K562 (cell line): ENCODE measurements at regions not wholly inside any gene's neighbourhood (a gene's known extent, or its start where the extent isn't known, plus 50 kb on each side); places are given as distances from the start of the nearest gene placed in this dataset.

ENCODE experiments used
- ATAC-seq: fragments of 200-7000 bp; cut with Tn5 transposase; 3 replicates; pipeline ENCODE4 v1.9.1; 2020; ENCODE audit warnings: moderate library complexity
- BruUV-seq: library from RNA; stranded (reverse); fragments of 400-500 nt; replicated peaks from 2 replicates; lab custom pipeline; 2021; lab: Mats Ljungman, UMichigan
- CTCF ChIA-PET: fragments of 300-600 bp; formaldehyde crosslinking; extraction: SDS; loops from one replicate; lab custom pipeline; 2021; ENCODE audit warnings: low intra/inter-chr PET ratio; lab: Yijun Ruan, JAX
- POLR2A ChIA-PET: fragments of 300-600, 350-650 bp; sonication (Branson Sonifier 250); formaldehyde crosslinking; extraction: SDS; loops from one replicate; lab custom pipeline; 2021; ENCODE audit warnings: antibody characterized with exemption, inconsistent platforms; lab: Yijun Ruan, JAX
- DNase-seq, 4 experiments: peaks; one replicate each; pipeline versions ENCODE4 v3.0.0 to v3.0.0-alpha.2; 2011 to 2018; ENCODE audit warnings: low spot score in 3 of 4, mixed read lengths in 3 of 4; ENCODE audit errors: extremely low read depth in 1 of 4
- FAIRE-seq: peaks from 2 replicates; lab custom pipeline; 2011; peaks lifted over from hg19 to GRCh38; lab: Jason Lieb, UNC
- H2AFZ ChIP-seq: 2 replicates; pipeline ENCODE4 v1.6.0; 2011; ENCODE audit warnings: low read depth, low read length, control low read depth, inconsistent platforms
- H3K27ac ChIP-seq: fragments of 200-600 bp; 3 replicates; pipeline ENCODE4 v1.8.0; 2011; ENCODE audit warnings: low read depth, mild to moderate bottlenecking, control low read depth, inconsistent platforms, low read length, moderate library complexity, mixed read lengths; ENCODE audit errors: extremely low read depth
- H3K27me3 ChIP-seq, 2 experiments: fragments of 300-600 bp in 1 of 2; 2 replicates in 1 of 2; 3 replicates in 1 of 2; pipeline versions ENCODE4 v1.6.0 to v1.8.0; 2011; ENCODE audit warnings: inconsistent platforms in 2 of 2, low read length in 2 of 2, mild to moderate bottlenecking in 1 of 2, mixed read lengths in 1 of 2, moderate library complexity in 1 of 2; ENCODE audit not compliant: control insufficient read depth in 2 of 2, insufficient read depth in 2 of 2
- H3K36me3 ChIP-seq: fragments of 300-600 bp; 3 replicates; pipeline ENCODE4 v1.8.0; 2011; ENCODE audit warnings: mild to moderate bottlenecking, low read length, inconsistent platforms; ENCODE audit not compliant: control insufficient read depth, insufficient read depth
- H3K4me1 ChIP-seq, 2 experiments: fragments of 200-600 bp in 1 of 2; replicated peaks in 1 of 2; 2 replicates in 1 of 2; 3 replicates in 1 of 2; pipeline versions ENCODE4 v1.5.1 to v1.8.0; 2011; ENCODE audit warnings: inconsistent platforms in 2 of 2, low read length in 2 of 2, mild to moderate bottlenecking in 1 of 2, mixed read lengths in 1 of 2, moderate library complexity in 1 of 2; ENCODE audit not compliant: control insufficient read depth in 2 of 2, insufficient read depth in 2 of 2
- H3K4me2 ChIP-seq: 2 replicates; pipeline ENCODE4 v1.6.1; 2011; ENCODE audit warnings: low read length, control low read depth, inconsistent platforms, mixed read lengths; ENCODE audit not compliant: insufficient read depth
- H3K4me3 ChIP-seq: fragments of 200-600 bp; sonication (generic), shearing (Covaris generic); 2 replicates; pipeline ENCODE4 v1.5.1; 2016; ENCODE audit warnings: control low read depth, inconsistent platforms
- H3K79me2 ChIP-seq: fragments of 200-600 bp; 3 replicates; pipeline ENCODE4 v1.8.0; 2011; ENCODE audit warnings: low read length, inconsistent platforms; ENCODE audit not compliant: control insufficient read depth, insufficient read depth
- H3K9ac ChIP-seq, 2 experiments: 2 replicates each; pipeline versions ENCODE4 v1.6.0 to v1.6.1; 2011; ENCODE audit warnings: low read depth in 2 of 2, low read length in 2 of 2, control low read depth in 1 of 2, inconsistent platforms in 1 of 2, mild to moderate bottlenecking in 1 of 2, mixed read lengths in 1 of 2; ENCODE audit not compliant: insufficient read depth in 1 of 2
- H3K9me1 ChIP-seq: one replicate; pipeline ENCODE4 v1.6.0; 2011; ENCODE audit warnings: inconsistent platforms, mild to moderate bottlenecking, low read length, moderate library complexity; ENCODE audit not compliant: control insufficient read depth, insufficient read depth
- H3K9me3 ChIP-seq: replicated peaks from 2 replicates; pipeline ENCODE4 v1.5.1; 2011; ENCODE audit warnings: low read depth, low read length, inconsistent platforms; ENCODE audit not compliant: control insufficient read depth, insufficient read depth
- H4K20me1 ChIP-seq: replicated peaks from 2 replicates; pipeline ENCODE4 v1.6.1; 2011; ENCODE audit warnings: low read length, inconsistent platforms, mixed read lengths; ENCODE audit not compliant: control insufficient read depth, insufficient read depth
- ATF3 ChIP-seq, 2 experiments: fragments of 450-650 bp in 1 of 2; sonication (generic) in 1 of 2; formaldehyde crosslinking in 1 of 2; IDR thresholded peaks in 1 of 2; conservative IDR thresholded peaks in 1 of 2; 2 replicates each; pipeline versions ENCODE4 v1.6.1 to v1.8.1; 2016 to 2023; ENCODE audit warnings: mild to moderate bottlenecking in 2 of 2, moderate library complexity in 2 of 2, inconsistent platforms in 1 of 2, missing genetic modification reagents in 1 of 2
- BCOR ChIP-seq: fragments of 450-650 bp; IDR thresholded peaks from 2 replicates; pipeline ENCODE4 v1.6.1; 2016
- DMBX1 ChIP-seq: fragments of 250-450 bp; sonication (Bioruptor Pico); IDR thresholded peaks from 2 replicates; pipeline ENCODE4 v1.8.0; 2022; ENCODE audit warnings: inconsistent platforms, mild to moderate bottlenecking, moderate library complexity, borderline replicate concordance
- E2F3 ChIP-seq: fragments of 250-450 bp; sonication (Bioruptor Pico); IDR thresholded peaks from 2 replicates; pipeline ENCODE4 v1.4.0; 2020; ENCODE audit warnings: mild to moderate bottlenecking
- EGR1 ChIP-seq: fragments of 450-650 bp; conservative IDR thresholded peaks from 2 replicates; pipeline ENCODE4 v1.6.1; 2017; ENCODE audit warnings: mild to moderate bottlenecking
- HDAC3 ChIP-seq: fragments of 450-650 bp; IDR thresholded peaks from 2 replicates; pipeline ENCODE4 v1.6.1; 2018; ENCODE audit warnings: borderline replicate concordance, mild to moderate bottlenecking, moderate library complexity; ENCODE audit not compliant: partially characterized antibody
- MAFG ChIP-seq: fragments of 450-650 bp; conservative IDR thresholded peaks from 2 replicates; pipeline ENCODE4 v1.6.1; 2016; ENCODE audit warnings: missing genetic modification characterization, missing compliant biosample characterization
- MAZ ChIP-seq, 2 experiments: fragments of 450-650 bp in 1 of 2; sonication (generic) in 1 of 2; formaldehyde crosslinking; IDR thresholded peaks in 1 of 2; conservative IDR thresholded peaks in 1 of 2; 2 replicates each; pipeline versions ENCODE4 v1.4.0 to v1.5.0; 2020; ENCODE audit warnings: mild to moderate bottlenecking in 1 of 2, missing genetic modification reagents in 1 of 2
- POLR2A ChIP-seq: fragments of 450-650 bp; conservative IDR thresholded peaks from 2 replicates; pipeline ENCODE4 v1.6.1; 2016
- ZBTB9 ChIP-seq: fragments of 450-650 bp; formaldehyde crosslinking; IDR thresholded peaks from 2 replicates; pipeline ENCODE4 v1.4.0; 2020; ENCODE audit warnings: mild to moderate bottlenecking, moderate library complexity
- ZNF12 ChIP-seq: sonication (generic); formaldehyde crosslinking; IDR thresholded peaks from 2 replicates; pipeline ENCODE4 v1.4.0; 2020; ENCODE audit warnings: mild to moderate bottlenecking, missing genetic modification reagents
- ZNF431 ChIP-seq: sonication (generic); formaldehyde crosslinking; IDR thresholded peaks from 2 replicates; pipeline ENCODE4 v1.8.0; 2022; ENCODE audit warnings: mild to moderate bottlenecking, missing genetic modification reagents
- ZNF511 ChIP-seq: sonication (generic); formaldehyde crosslinking; IDR thresholded peaks from 2 replicates; pipeline ENCODE4 v1.8.0; 2022; ENCODE audit warnings: mild to moderate bottlenecking, missing genetic modification reagents
- WGBS: fragments of 100-300 bp; shearing (Covaris generic); methylation state at CpG from one replicate; pipeline ENCODE4 v1.1.6; 2016; ENCODE audit warnings: low coverage, mixed read lengths; ENCODE audit not compliant: insufficient coverage; ENCODE audit errors: missing lambda C conversion rate; 5-methylcytosine and 5-hydroxymethylcytosine counted together
- in situ Hi-C: fragments of 300-500 bp; cut with MboI; formaldehyde crosslinking; loops from 4 replicates; pipeline ENCODE4 v1.15.0; 2018; ENCODE audit warnings: inconsistent platforms, mixed read lengths
- intact Hi-C: fragments of 100-400 bp; cut with micrococcal nuclease; formaldehyde crosslinking; loops from 2 replicates; pipeline ENCODE4 v1.14.2; 2022
- TF ChIP-seq, protein P1 (sequence below): fragments of 250-450 bp; sonication (Bioruptor Pico); IDR thresholded peaks from 2 replicates; pipeline ENCODE4 v1.5.0; 2020; ENCODE audit warnings: mild to moderate bottlenecking

DNA sequence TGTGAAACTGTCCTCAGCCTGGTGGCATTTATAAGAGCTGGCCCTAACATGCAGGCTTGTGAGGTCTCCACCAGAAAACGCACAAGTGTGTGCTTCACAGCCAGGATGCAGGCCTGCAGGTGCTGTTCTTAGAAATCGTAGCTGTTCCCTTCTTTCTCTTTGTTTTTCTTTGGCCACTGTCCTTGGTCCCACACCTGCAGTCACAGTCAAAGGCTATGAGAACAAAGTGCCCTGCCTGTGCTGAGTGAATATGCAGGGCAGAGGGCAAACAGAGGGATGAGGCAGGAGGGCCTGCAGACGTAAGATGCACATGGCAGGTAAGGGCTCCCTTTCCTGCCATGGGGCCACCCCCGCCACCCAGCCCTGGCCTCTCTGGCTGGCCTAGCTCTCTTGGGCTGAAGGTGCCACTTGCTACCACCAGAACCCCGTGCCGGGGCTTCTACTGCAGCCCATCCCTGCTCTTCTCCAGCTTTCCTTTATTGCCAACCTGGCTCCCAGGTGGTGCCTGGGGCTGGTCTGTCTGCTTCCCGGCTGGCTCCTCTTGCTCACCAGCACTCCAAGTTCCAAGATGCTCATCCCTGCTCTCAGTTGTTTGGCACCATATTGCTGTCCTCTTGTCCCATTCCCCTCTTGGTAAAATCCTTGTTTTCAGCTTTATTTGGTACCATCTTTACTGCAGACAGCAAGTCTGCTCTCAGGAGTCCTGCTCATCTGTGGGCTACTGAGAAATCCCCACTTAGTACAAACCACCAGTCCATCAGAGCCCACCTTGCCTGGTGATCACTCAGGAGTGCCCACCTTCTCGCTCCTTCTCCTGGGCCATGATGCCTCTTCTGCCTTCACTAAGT lies 308.1 kb upstream of the ZMIZ1 start:
- H4K20me1 ChIP-seq: peaks cover 9% of the 10 kb centered on the region
- intact Hi-C loops (no loop called here), in situ Hi-C loops (no loop called here)
- no peak overlapping the region for H3K4me3 ChIP-seq
- CTCF ChIA-PET: no interaction called here
- H3K36me3 ChIP-seq: no peaks in the 10 kb centered on the region
- TF ChIP-seq POLR2A: no peak
- no peak for TF ChIP-seq E2F3
- no peak for TF ChIP-seq HDAC3
- no peak for TF ChIP-seq ZBTB9 (CRISPR knock-in tag)
- TF ChIP-seq BCOR: no peak
- no peak for TF ChIP-seq ATF3 (IDR thresholded peaks at IDR 0.05)
- TF ChIP-seq ATF3 (CRISPR knock-in tag; conservative IDR thresholded peaks at IDR 0.05): no peak
- no peak for TF ChIP-seq ZNF431 (CRISPR knock-in tag)
- TF ChIP-seq ZNF511 (CRISPR knock-in tag): no peak
- TF ChIP-seq MAZ (CRISPR knock-in tag; conservative IDR thresholded peaks at IDR 0.05 in 1 of 2, IDR thresholded peaks at IDR 0.05 in 1 of 2): no peak
- TF ChIP-seq, protein P1, sequence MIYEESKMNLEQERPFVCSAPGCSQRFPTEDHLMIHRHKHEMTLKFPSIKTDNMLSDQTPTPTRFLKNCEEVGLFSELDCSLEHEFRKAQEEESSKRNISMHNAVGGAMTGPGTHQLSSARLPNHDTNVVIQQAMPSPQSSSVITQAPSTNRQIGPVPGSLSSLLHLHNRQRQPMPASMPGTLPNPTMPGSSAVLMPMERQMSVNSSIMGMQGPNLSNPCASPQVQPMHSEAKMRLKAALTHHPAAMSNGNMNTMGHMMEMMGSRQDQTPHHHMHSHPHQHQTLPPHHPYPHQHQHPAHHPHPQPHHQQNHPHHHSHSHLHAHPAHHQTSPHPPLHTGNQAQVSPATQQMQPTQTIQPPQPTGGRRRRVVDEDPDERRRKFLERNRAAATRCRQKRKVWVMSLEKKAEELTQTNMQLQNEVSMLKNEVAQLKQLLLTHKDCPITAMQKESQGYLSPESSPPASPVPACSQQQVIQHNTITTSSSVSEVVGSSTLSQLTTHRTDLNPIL (CRISPR knock-in tag): no peak
- no peak for TF ChIP-seq EGR1
- no peak for TF ChIP-seq ZNF12 (CRISPR knock-in tag)
- no peak for TF ChIP-seq DMBX1
- no peak for TF ChIP-seq MAFG
- no peak for DNase-seq
- POLR2A ChIA-PET: interaction anchor here (0.6 kb wide), 1 partner anchor 45 kb away, joined by 6 read pairs; no protein-coding TSS in a partner anchor
- H3K27ac ChIP-seq: no peak overlapping the region
- ATAC-seq: no peak
- no peaks in the 10 kb centered on the region for H3K4me1 ChIP-seq
- no peaks in the 10 kb centered on the region for H3K79me2 ChIP-seq
- peaks cover 36 to 77% of the 10 kb centered on the region in 2 experiments for H3K27me3 ChIP-seq
- H3K4me2 ChIP-seq: no peak overlapping the region
- H3K9ac ChIP-seq: no peak overlapping the region
- no peak for FAIRE-seq
- BruUV-seq: no TSS peak
- H3K9me3 ChIP-seq: no peaks in the 10 kb centered on the region
- H3K9me1 ChIP-seq: peaks cover 4% of the 10 kb centered on the region
- H2AFZ ChIP-seq: no peak overlapping the region
- 0% methylated on average over 8 of the region's 8 CpGs for WGBS
